Activated CD4-positive, CD25-positive, alpha-beta regulatory T cell treated with anti-CD3 and anti-CD28 coated beads, Interleukin-2, amount 50 U/mL, for 24 hours (primary cell): ENCODE measurements at regions not wholly inside any gene's neighbourhood (a gene's known extent, or its start where the extent isn't known, plus 50 kb on each side); places are given as distances from the start of the nearest gene placed in this dataset.
"Not testable (repeated sequence)": the region's sequence is repeated elsewhere in the genome, so short reads cannot be mapped to it uniquely, and the experiment has no call there.

Source experiments
- ATAC-seq, 2 donors: fragments of 150-1000 bp; cut with Tn5 transposase; one replicate each; pipeline ENCODE4 v1.10.0; 2021; ENCODE audit warnings: mild to moderate bottlenecking in 1 of 2, moderate library complexity in 1 of 2

GRCh38 chr10:8825611-8826010 lies 771.1 kb downstream of the GATA3 start:
- ATAC-seq: no peak

- ATAC-seq: peak in 1 of 2 donors; percentile 9
These were observed 775.1 kb downstream of the GATA3 start for GRCh38 chr10:8829592-8829991.

GRCh38 chr10:8830048-8830447 lies 775.6 kb downstream of the GATA3 start:
- ATAC-seq: no peak

- peak; percentile 44 to 46 for ATAC-seq
These were observed 776.4 kb downstream of the GATA3 start for GRCh38 chr10:8830876-8831275.

DNA sequence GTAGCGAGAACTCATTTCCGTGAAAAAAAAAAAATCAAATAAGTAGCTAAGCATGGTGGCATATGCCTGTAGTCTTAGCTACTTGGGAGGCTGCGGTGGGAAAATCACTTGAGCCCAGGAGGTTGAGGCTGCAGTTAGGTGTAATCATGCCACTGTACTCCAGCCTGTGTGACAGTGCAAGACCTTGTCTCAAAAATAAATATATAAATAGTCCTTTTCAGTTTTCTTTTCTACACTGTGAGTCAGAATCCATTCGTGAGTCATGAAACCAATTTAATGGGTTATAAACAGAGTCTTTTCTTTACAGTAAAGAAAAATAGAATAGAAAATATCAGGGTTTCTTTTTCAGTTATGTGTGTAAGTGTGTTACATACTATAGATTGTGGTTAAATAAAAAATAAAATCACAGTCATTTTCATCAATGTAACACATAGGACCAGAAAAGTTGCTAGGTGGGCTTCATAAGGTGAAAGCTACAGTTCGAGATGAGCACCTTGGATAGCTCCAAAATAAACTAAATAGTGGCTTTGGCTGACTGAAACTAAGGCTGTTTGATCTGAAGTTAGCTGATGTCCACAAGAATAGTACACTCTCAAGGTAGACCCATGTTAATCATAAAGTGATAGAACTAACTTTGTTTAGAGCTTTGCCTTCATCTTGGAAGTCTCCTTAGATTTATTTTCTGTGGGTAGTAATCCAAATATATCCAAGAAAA lies 781.1 kb downstream of the GATA3 start:
- peak; percentile 55 to 71 for ATAC-seq

- no peak for ATAC-seq
These were observed 785.9 kb downstream of the GATA3 start for GRCh38 chr10:8840356-8840755.

GRCh38 chr10:8844141-8844540 lies 789.7 kb downstream of the GATA3 start:
- ATAC-seq: no peak

GRCh38 chr10:8852546-8852945 lies 798.1 kb downstream of the GATA3 start:
- ATAC-seq: no peak

DNA sequence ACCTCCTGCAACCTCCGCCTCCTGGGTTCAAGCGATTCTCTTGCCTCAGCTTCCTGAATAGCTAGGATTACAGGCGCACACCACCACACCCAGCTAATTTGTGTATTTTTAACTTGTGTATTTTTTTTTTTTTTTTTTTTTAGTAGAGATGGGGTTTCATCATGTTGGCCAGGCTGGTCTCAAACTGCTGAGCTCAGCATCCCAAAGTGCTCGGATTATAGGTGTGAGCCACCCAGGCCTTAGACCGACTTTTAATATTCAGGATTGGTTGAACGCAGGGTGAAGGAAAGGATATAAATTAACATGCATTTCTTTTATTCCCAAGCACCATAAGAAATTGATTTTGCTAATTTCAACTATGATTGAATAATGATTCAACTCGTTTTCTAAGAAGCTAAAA lies 798.6 kb downstream of the GATA3 start:
- ATAC-seq: no peak

- not testable (repeated sequence) for ATAC-seq
These were observed 814.4 kb downstream of the GATA3 start for GRCh38 chr10:8868924-8869323.

DNA sequence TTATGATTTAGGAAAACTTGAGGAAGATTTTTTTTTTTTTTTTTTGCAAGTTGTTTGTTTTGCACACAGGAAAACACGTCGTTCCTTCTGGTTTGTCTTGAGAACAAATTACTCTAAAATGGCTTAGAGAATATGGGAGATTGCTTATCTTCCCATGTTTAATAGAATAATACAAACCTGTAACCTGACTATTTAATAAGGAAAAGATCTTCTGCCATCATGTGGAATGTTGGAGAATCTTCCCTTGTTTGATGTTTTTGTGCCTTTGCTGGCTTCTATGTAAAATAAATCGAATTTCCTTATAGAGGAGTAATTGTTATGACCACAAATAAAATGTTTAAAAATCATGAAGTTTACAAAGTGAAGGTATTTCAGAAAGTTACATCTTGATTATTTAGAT lies 818.8 kb downstream of the GATA3 start:
- ATAC-seq: no peak

GRCh38 chr10:8874268-8874667 lies 819.8 kb downstream of the GATA3 start:
- ATAC-seq: no peak

- no peak for ATAC-seq
These were observed 820.5 kb downstream of the GATA3 start for GRCh38 chr10:8874972-8875371.

GRCh38 chr10:8876171-8876570 lies 821.7 kb downstream of the GATA3 start:
- no peak for ATAC-seq

- ATAC-seq: no peak
These were observed 835.0 kb downstream of the GATA3 start for GRCh38 chr10:8889538-8889937.

GRCh38 chr10:8893102-8893501 lies 838.6 kb downstream of the GATA3 start:
- no peak for ATAC-seq

- no peak for ATAC-seq
These were observed 839.7 kb downstream of the GATA3 start for GRCh38 chr10:8894148-8894547.

- peak in 1 of 2 donors; percentile 20 for ATAC-seq
These were observed 843.3 kb downstream of the GATA3 start for GRCh38 chr10:8897769-8898168.

DNA sequence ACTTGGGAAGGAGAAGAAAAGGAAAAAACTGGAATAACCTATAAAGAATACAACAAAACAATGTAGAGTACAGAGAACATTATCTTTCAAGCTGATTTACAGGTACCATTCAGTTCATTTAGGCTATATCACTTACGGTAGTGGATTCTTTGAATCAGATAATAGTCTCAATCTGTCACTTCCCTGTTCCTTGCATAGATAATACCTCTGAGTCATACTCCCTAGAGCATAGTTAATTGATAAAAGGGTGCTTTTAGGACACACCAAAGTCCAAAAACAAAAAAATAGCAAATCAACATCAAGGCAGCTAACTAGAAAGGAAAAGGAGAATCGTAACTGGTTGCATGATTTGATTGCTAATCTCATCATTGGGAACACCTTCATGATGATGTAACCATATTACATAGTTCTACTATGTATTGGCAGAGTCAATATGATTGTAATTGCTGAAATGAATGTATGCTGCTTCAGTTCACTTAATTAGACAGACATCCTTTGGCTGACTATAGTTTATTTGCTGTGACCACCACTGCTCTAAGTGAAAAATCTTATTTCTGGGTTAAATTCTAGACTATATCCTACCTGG lies 844.4 kb downstream of the GATA3 start:
- peak in 1 of 2 donors; percentile 28 for ATAC-seq

DNA sequence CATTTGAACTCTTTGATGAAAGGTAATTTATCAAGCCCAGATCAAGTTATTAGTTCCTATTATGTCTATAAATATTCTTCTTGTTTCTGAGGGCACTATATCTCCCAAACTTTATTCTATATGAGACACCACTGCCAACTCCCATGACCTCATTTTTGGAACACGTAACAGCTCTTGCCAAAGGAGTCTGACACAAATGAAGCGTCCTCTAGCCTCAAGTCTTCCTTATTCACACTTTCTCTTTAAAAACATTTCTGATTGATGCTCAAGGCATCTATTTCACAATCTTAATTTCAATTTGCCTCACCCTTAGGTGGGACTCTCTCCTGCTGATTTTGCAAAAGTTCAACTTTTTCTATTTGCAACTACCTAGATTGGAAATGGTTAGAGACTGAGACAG lies 848.4 kb downstream of the GATA3 start:
- no peak for ATAC-seq

DNA sequence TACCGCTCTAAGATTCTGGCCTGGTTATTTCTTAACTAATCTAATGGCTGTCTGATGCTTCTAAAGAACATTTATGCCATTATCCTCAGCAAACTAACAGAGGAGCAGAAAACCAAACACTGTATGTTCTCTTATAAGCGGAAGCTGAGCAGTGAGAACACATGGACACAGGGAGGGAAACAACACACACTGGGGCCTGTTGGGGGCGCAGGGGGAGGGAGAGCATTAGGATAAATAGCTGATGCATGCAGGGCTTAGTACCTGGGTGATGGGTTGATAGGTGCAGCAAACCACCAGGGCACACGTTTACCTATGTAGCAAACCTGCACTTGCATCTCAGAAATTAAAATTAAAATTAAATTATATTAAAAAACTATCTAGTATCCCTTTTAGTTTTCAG lies 853.5 kb downstream of the GATA3 start:
- ATAC-seq: no peak

- ATAC-seq: no peak
These were observed 855.8 kb downstream of the GATA3 start for GRCh38 chr10:8910314-8910713.

DNA sequence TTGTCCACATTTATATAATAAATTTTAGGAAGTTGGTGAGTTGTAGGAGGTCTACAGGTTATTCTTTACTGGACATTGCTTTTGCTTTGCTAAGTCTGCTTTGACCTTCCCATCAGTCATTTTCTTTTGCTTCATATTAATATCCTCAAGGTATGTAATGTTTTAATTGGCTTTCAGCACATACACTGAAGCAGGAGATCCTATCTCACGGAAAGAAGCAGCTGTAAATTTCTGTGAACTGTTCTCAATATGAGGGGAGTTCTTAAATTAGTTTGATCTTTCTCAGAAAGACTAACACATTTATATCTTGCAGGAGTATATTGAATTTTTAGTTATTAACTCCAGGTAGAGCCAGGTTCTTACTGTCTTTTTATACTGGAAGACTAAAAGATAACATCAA lies 856.5 kb downstream of the GATA3 start:
- ATAC-seq: no peak

GRCh38 chr10:8912108-8912507 lies 857.6 kb downstream of the GATA3 start:
- ATAC-seq: no peak

GRCh38 chr10:8913720-8914119 lies 859.2 kb downstream of the GATA3 start:
- no peak for ATAC-seq
